ENCODE measurements at regions not wholly inside any gene's neighbourhood (a gene's known extent, or its start where the extent isn't known, plus 50 kb on each side); places are given as distances from the start of the nearest gene placed in this dataset.
A peak's percentile ranks its signal among the peaks of the same experiment; 100 is the strongest.

GRCh38 chr14:89699071-89699470 lies 255.5 kb downstream of the EFCAB11 start:
- Mint-ChIP-seq H3K36me3 (no peaks in the 10 kb centered on the region), H3K9me3 (peaks cover 3 to 13% (median 5%) of the 10 kb centered on the region in 7 donors), H3K27me3 (ENCODE audit: low read depth in 3 of 3) (no peaks in the 10 kb centered on the region), H3K27ac (no peak overlapping the region), H3K4me3 (no peak overlapping the region), H3K4me1 (peaks cover 33% of the 10 kb centered on the region)
- Histone ChIP-seq H3K9ac (ENCODE audit: insufficient read depth, low read length, poor library complexity, severe bottlenecking) (no peak overlapping the region), H3K9me3 (replicated peaks in 1 of 2; ENCODE audit: control insufficient read depth in 1 of 2, insufficient read depth in 1 of 2, low read length in 2 of 2) (peaks cover 4 to 5% of the 10 kb centered on the region in 2 donors), H4K20me1 (ENCODE audit: insufficient read depth, low read length) (no peaks in the 10 kb centered on the region), H3K27me3 (ENCODE audit: control insufficient read depth in 2 of 2, insufficient read depth in 2 of 2, low read length in 2 of 2) (no peaks in the 10 kb centered on the region), H3K36me3 (replicated peaks in 1 of 2; ENCODE audit: control insufficient read depth in 1 of 2, insufficient read depth in 2 of 2, low read length in 2 of 2) (no peaks in the 10 kb centered on the region), H3K27ac (ENCODE audit: low read depth in 1 of 2, low read length in 2 of 2) (no peak overlapping the region), H3K79me2 (ENCODE audit: insufficient read depth, low read length) (no peaks in the 10 kb centered on the region), H3K4me2 (replicated peaks; ENCODE audit: extremely low read depth, low read length, poor library complexity, severe bottlenecking) (no peak overlapping the region), H3K4me1 (ENCODE audit: control insufficient read depth in 1 of 2, insufficient read depth in 2 of 2, low read length in 2 of 2) (peaks cover 26 to 34% of the 10 kb centered on the region in 2 donors), H3K4me3 (replicated peaks in 1 of 3; ENCODE audit: low read depth in 2 of 3, low read length in 3 of 3) (no peak overlapping the region), H2AFZ (ENCODE audit: insufficient read depth, low read depth, low read length, poor library complexity, severe bottlenecking) (no peak overlapping the region)
- intact Hi-C loops (cut with micrococcal nuclease): no loop called here
- DNase-seq: no peak
- 93% methylated on average over 3 of the region's 6 CpGs for WGBS (ENCODE audit: insufficient coverage)
- TF ChIP-seq CTCF (IDR thresholded peaks at IDR 0.05): no peak

- Histone ChIP-seq H3K27me3 (ENCODE audit: control insufficient read depth in 2 of 2, insufficient read depth in 2 of 2, low read length in 2 of 2) (no peaks in the 10 kb centered on the region), H3K4me1 (ENCODE audit: control insufficient read depth in 1 of 2, insufficient read depth in 2 of 2, low read length in 2 of 2) (peaks cover 16 to 21% of the 10 kb centered on the region in 2 donors), H2AFZ (ENCODE audit: insufficient read depth, low read depth, low read length, poor library complexity, severe bottlenecking) (no peak overlapping the region), H3K36me3 (replicated peaks in 1 of 2; ENCODE audit: control insufficient read depth in 1 of 2, insufficient read depth in 2 of 2, low read length in 2 of 2) (no peaks in the 10 kb centered on the region), H3K9ac (ENCODE audit: insufficient read depth, low read length, poor library complexity, severe bottlenecking) (no peak overlapping the region), H3K79me2 (ENCODE audit: insufficient read depth, low read length) (no peaks in the 10 kb centered on the region), H3K4me3 (replicated peaks in 1 of 3; ENCODE audit: low read depth in 2 of 3, low read length in 3 of 3) (no peak overlapping the region), H4K20me1 (ENCODE audit: insufficient read depth, low read length) (no peaks in the 10 kb centered on the region), H3K4me2 (replicated peaks; ENCODE audit: extremely low read depth, low read length, poor library complexity, severe bottlenecking) (no peak overlapping the region), H3K27ac (ENCODE audit: low read depth in 1 of 2, low read length in 2 of 2) (no peak overlapping the region), H3K9me3 (replicated peaks in 1 of 2; ENCODE audit: control insufficient read depth in 1 of 2, insufficient read depth in 1 of 2, low read length in 2 of 2) (no peaks in the 10 kb centered on the region)
- TF ChIP-seq CTCF (IDR thresholded peaks at IDR 0.05): no peak
- H3K9me3 Mint-ChIP-seq: peaks cover 0 to 4% (median 0%) of the 10 kb centered on the region in 7 donors
- H3K36me3 Mint-ChIP-seq: no peaks in the 10 kb centered on the region
- H3K27ac Mint-ChIP-seq: peak overlapping the region in 2 of 7 donors; percentile 32 to 78
- H3K4me1 Mint-ChIP-seq: peaks cover 21% of the 10 kb centered on the region
- no peak overlapping the region for H3K4me3 Mint-ChIP-seq
- 94% methylated on average over 3 of the region's 8 CpGs for WGBS (ENCODE audit: insufficient coverage)
- no peak for DNase-seq
- H3K27me3 Mint-ChIP-seq (ENCODE audit: low read depth in 3 of 3): no peaks in the 10 kb centered on the region
- intact Hi-C loops (cut with micrococcal nuclease): no loop called here
Observed at GRCh38 chr14:89697281-89698060, 257.1 kb downstream of the EFCAB11 start.
